ENCODE measurements at regions not wholly inside any gene's neighbourhood (a gene's known extent, or its start where the extent isn't known, plus 50 kb on each side); places are given as distances from the start of the nearest gene placed in this dataset.

- TF ChIP-seq CTCF (IDR thresholded peaks at IDR 0.05) (no peak), EZH2 (IDR thresholded peaks at IDR 0.05; ENCODE audit: borderline replicate concordance, insufficient read depth, low read depth, low read length, poor library complexity, severe bottlenecking) (no peak)
Measured at GRCh38 chr5:17426104-17426749, 71.8 kb upstream of the TAF11L2 start.

Measured in B cell (primary cell).